HCT116 (cell line): ENCODE measurements at regions not wholly inside any gene's neighbourhood (a gene's known extent, or its start where the extent isn't known, plus 50 kb on each side); places are given as distances from the start of the nearest gene placed in this dataset.

Source experiments
- ATAC-seq: fragments of 200-7000 bp; cut with Tn5 transposase; 2 replicates; pipeline ENCODE4 v1.9.1; 2020; ENCODE audit warnings: mild to moderate bottlenecking, moderate library complexity
- BruUV-seq: library from RNA; stranded (reverse); fragments of 400-500 nt; replicated peaks from 2 replicates; lab custom pipeline; 2021; lab: Mats Ljungman, UMichigan
- CTCF ChIA-PET: fragments of 300-600 bp; sonication (Branson Sonifier 250); formaldehyde crosslinking; loops from one replicate; lab custom pipeline; 2021; ENCODE audit warnings: antibody characterized with exemption; lab: Charles Lee
- POLR2A ChIA-PET: fragments of 300-600, 350-600 bp; sonication (Branson Sonifier 250); formaldehyde crosslinking; loops from one replicate; lab custom pipeline; 2021; ENCODE audit warnings: antibody characterized with exemption; lab: Charles Lee
- RAD21 ChIA-PET, 2 experiments: fragments of 300-600 bp; sonication (Branson Sonifier 250); formaldehyde crosslinking; loops; one replicate each; lab custom pipeline; 2023; ENCODE audit warnings: low total read pairs in 2 of 2; ENCODE audit not compliant: uncharacterized antibody in 2 of 2, unreplicated experiment in 2 of 2, low non-redundant PET in 1 of 2; lab: Charles Lee
- DNase-seq: peaks from one replicate; pipeline ENCODE4 v3.0.0-alpha.2; 2010; ENCODE audit warnings: low read depth, low spot score
- H2AFZ ChIP-seq: fragments of 200-600 bp; shearing (Covaris generic), sonication (generic); 2 replicates; pipeline ENCODE4 v1.6.1; 2017; ENCODE audit warnings: low read depth, mixed run types, mixed read lengths, antibody characterized with exemption, low read length; ENCODE audit not compliant: poor library complexity, severe bottlenecking
- H3K27ac ChIP-seq: 2 replicates; pipeline ENCODE4 v1.5.1; 2012; ENCODE audit warnings: low read depth, low read length
- H3K27me3 ChIP-seq: fragments of 200-600 bp; sonication (generic); 2 replicates; pipeline ENCODE4 v1.6.1; 2016; ENCODE audit warnings: mixed run types, low read length, mixed read lengths; ENCODE audit not compliant: insufficient read depth
- H3K36me3 ChIP-seq, 2 experiments: fragments of 200-500 bp in 1 of 2; fragments of 200-600 bp in 1 of 2; sonication (Bioruptor generic) in 1 of 2; sonication (generic) in 1 of 2; 2 replicates each; pipeline versions ENCODE4 v1.5.1 to v1.6.1; 2014 to 2016; ENCODE audit warnings: low read length in 2 of 2, inconsistent platforms in 1 of 2, mixed read lengths in 1 of 2, mixed run types in 1 of 2; ENCODE audit not compliant: insufficient read depth in 2 of 2, control insufficient read depth in 1 of 2
- H3K4me1 ChIP-seq, 2 experiments: fragments of 200-600 bp in 1 of 2; sonication (generic) in 1 of 2; 2 replicates each; pipeline versions ENCODE4 v1.5.1 to v1.6.1; 2012 to 2017; ENCODE audit warnings: low read length in 2 of 2, inconsistent platforms in 1 of 2, mild to moderate bottlenecking in 1 of 2, mixed read lengths in 1 of 2, mixed run types in 1 of 2, moderate library complexity in 1 of 2; ENCODE audit not compliant: insufficient read depth in 2 of 2, control insufficient read depth in 1 of 2
- H3K4me2 ChIP-seq: fragments of 200-600 bp; sonication (generic); 2 replicates; pipeline ENCODE4 v1.6.1; 2017; ENCODE audit warnings: mixed run types, low read length, mixed read lengths
- H3K4me3 ChIP-seq, 2 experiments: fragments of 200-600 bp in 1 of 2; sonication (generic) in 1 of 2; replicated peaks in 1 of 2; 2 replicates each; pipeline ENCODE4 v1.5.1; 2011 to 2016; ENCODE audit warnings: low read length in 2 of 2, control low read depth in 1 of 2, low read depth in 1 of 2, mild to moderate bottlenecking in 1 of 2, mixed read lengths in 1 of 2, mixed run types in 1 of 2
- H3K79me2 ChIP-seq: fragments of 200-600 bp; sonication (generic); 2 replicates; pipeline ENCODE4 v1.6.1; 2017; ENCODE audit warnings: mild to moderate bottlenecking, mixed run types, low read length, moderate library complexity, mixed read lengths; ENCODE audit not compliant: insufficient read depth
- H3K9ac ChIP-seq: fragments of 200-600 bp; sonication (generic); 2 replicates; pipeline ENCODE4 v1.6.1; 2016; ENCODE audit warnings: low read length, mixed read lengths
- H3K9me2 ChIP-seq: fragments of 200-600 bp; sonication (generic), shearing (Covaris generic); 2 replicates; pipeline ENCODE4 v1.6.1; 2017; ENCODE audit warnings: mixed run types, mild to moderate bottlenecking, moderate library complexity; ENCODE audit not compliant: insufficient read depth
- H3K9me3 ChIP-seq, 2 experiments: fragments of 200-500 bp in 1 of 2; fragments of 200-600 bp in 1 of 2; sonication (Bioruptor generic) in 1 of 2; sonication (generic) in 1 of 2; 2 replicates each; pipeline ENCODE4 v1.6.1; 2014 to 2017; ENCODE audit warnings: low read length in 2 of 2, mixed read lengths in 2 of 2, inconsistent platforms in 1 of 2, low read depth in 1 of 2, mild to moderate bottlenecking in 1 of 2, mixed run types in 1 of 2, moderate library complexity in 1 of 2; ENCODE audit not compliant: control insufficient read depth in 1 of 2, insufficient read depth in 1 of 2
- H4K20me1 ChIP-seq: fragments of 200-600 bp; sonication (generic), shearing (Covaris generic); 2 replicates; pipeline ENCODE4 v1.6.1; 2017; ENCODE audit warnings: mixed run types, mild to moderate bottlenecking, moderate library complexity; ENCODE audit not compliant: insufficient read depth
- EGR1 ChIP-seq: IDR thresholded peaks from 2 replicates; pipeline ENCODE4 v1.6.1; 2012; ENCODE audit warnings: low read depth
- ELF1 ChIP-seq: IDR thresholded peaks from 2 replicates; pipeline ENCODE4 v1.6.1; 2012; ENCODE audit warnings: low read depth, borderline replicate concordance
- EZH2 ChIP-seq: fragments of 200-600 bp; sonication (generic); IDR thresholded peaks from 2 replicates; pipeline ENCODE4 v1.6.1; 2017; ENCODE audit warnings: antibody characterized with exemption, mixed run types
- FOSL1 ChIP-seq: IDR thresholded peaks from 2 replicates; pipeline ENCODE4 v1.6.1; 2012; ENCODE audit warnings: low read depth
- JUND ChIP-seq: IDR thresholded peaks from 2 replicates; pipeline ENCODE4 v1.6.1; 2012
- MAX ChIP-seq: IDR thresholded peaks from 2 replicates; pipeline ENCODE4 v1.6.1; 2012
- POLR2A ChIP-seq: IDR thresholded peaks from 2 replicates; pipeline ENCODE4 v1.7.0; 2011; ENCODE audit warnings: borderline replicate concordance; ENCODE audit not compliant: insufficient read depth, insufficient read length; ENCODE audit errors: extremely low read depth
- POLR2AphosphoS5 ChIP-seq: IDR thresholded peaks from 2 replicates; pipeline ENCODE4 v1.6.1; 2011; ENCODE audit warnings: mild to moderate bottlenecking, low read depth, low read length, moderate library complexity
- RAD21 ChIP-seq: IDR thresholded peaks from 2 replicates; pipeline ENCODE4 v1.6.1; 2012; ENCODE audit warnings: low read depth, mild to moderate bottlenecking
- SIN3A ChIP-seq: IDR thresholded peaks from 2 replicates; pipeline ENCODE4 v1.6.1; 2012; ENCODE audit warnings: low read depth
- SP1 ChIP-seq: IDR thresholded peaks from 2 replicates; pipeline ENCODE4 v1.6.1; 2012; ENCODE audit warnings: low read depth
- ZNF274 ChIP-seq: fragments of 200-500 bp; sonication (Bioruptor generic); IDR thresholded peaks from 2 replicates; pipeline ENCODE4 v1.6.1; 2014; ENCODE audit warnings: mild to moderate bottlenecking, low read depth, low read length, inconsistent platforms
- intact Hi-C: fragments of 100-400 bp; cut with micrococcal nuclease; formaldehyde crosslinking; loops from 2 replicates; pipeline ENCODE4 v1.10.0; 2022
- TF ChIP-seq, protein P1 (sequence below), 3 experiments: fragments of 200-600 bp in 1 of 3; sonication (generic) in 1 of 3; IDR thresholded peaks in 2 of 3; conservative IDR thresholded peaks in 1 of 3; 2 replicates each; pipeline ENCODE4 v1.5.1; 2012 to 2017; ENCODE audit warnings: low read depth in 2 of 3, low read length in 2 of 3, antibody characterized with exemption in 1 of 3, borderline replicate concordance in 1 of 3, control low read depth in 1 of 3, mild to moderate bottlenecking in 1 of 3, mixed read lengths in 1 of 3, mixed run types in 1 of 3, moderate library complexity in 1 of 3; ENCODE audit not compliant: insufficient read depth in 1 of 3

DNA sequence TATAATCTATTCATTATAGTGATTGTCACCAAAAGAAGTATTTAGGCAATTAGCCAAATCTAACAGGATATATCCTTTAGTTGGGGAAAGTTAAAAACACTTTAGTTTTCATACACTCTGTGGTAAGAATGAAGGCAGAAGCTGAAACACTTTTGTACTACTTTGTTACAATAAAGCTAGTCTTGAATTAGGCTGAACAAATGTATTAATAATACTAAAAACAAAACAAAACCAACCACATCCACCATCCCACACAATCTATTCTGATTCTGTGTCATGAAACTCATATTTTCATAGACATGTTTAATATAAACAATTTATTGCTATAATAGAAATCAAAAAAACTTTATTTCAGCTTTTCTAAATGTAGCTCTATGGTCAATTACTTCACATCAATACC is 508.8 kb downstream of the ZEB2 start:
- no peak overlapping the region for H3K4me2 ChIP-seq
- DNase-seq (no peak), ATAC-seq (no peak)
- no peaks in the 10 kb centered on the region for H3K9me2 ChIP-seq
- no peak overlapping the region for H3K27ac ChIP-seq
- ChIA-PET POLR2A (no interaction called here), CTCF (no interaction called here), RAD21 (no interaction called here)
- H3K79me2 ChIP-seq, result no peaks in the 10 kb centered on the region
- intact Hi-C loops, result no loop called here
- no peaks in the 10 kb centered on the region for H3K4me1 ChIP-seq
- no peaks in the 10 kb centered on the region for H4K20me1 ChIP-seq
- no peak overlapping the region for H3K4me3 ChIP-seq
- H3K9ac ChIP-seq, result no peak overlapping the region
- no peaks in the 10 kb centered on the region for H3K9me3 ChIP-seq
- H3K36me3 ChIP-seq, result no peaks in the 10 kb centered on the region
- H3K27me3 ChIP-seq, result no peaks in the 10 kb centered on the region
- no peak for TF ChIP-seq SP1
- TF ChIP-seq MAX, result no peak
- no peak for TF ChIP-seq EGR1
- no peak for TF ChIP-seq POLR2A
- TF ChIP-seq, protein P1, sequence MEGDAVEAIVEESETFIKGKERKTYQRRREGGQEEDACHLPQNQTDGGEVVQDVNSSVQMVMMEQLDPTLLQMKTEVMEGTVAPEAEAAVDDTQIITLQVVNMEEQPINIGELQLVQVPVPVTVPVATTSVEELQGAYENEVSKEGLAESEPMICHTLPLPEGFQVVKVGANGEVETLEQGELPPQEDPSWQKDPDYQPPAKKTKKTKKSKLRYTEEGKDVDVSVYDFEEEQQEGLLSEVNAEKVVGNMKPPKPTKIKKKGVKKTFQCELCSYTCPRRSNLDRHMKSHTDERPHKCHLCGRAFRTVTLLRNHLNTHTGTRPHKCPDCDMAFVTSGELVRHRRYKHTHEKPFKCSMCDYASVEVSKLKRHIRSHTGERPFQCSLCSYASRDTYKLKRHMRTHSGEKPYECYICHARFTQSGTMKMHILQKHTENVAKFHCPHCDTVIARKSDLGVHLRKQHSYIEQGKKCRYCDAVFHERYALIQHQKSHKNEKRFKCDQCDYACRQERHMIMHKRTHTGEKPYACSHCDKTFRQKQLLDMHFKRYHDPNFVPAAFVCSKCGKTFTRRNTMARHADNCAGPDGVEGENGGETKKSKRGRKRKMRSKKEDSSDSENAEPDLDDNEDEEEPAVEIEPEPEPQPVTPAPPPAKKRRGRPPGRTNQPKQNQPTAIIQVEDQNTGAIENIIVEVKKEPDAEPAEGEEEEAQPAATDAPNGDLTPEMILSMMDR (IDR thresholded peaks at IDR 0.05 in 2 of 3, conservative IDR thresholded peaks at IDR 0.05 in 1 of 3; ENCODE audit: borderline replicate concordance in 1 of 3, insufficient read depth in 1 of 3, low read depth in 2 of 3, low read length in 2 of 3), result no peak
- no peak for TF ChIP-seq ZNF274
- TF ChIP-seq ELF1, result no peak
- TF ChIP-seq JUND, result no peak
- no peak for TF ChIP-seq EZH2
- no peak for TF ChIP-seq SIN3A
- no peak for TF ChIP-seq RAD21
- no peak for TF ChIP-seq FOSL1
- TF ChIP-seq POLR2AphosphoS5, result no peak
- no TSS peak for BruUV-seq
- H2AFZ ChIP-seq, result no peak overlapping the region
